ENCODE measurements at regions not wholly inside any gene's neighbourhood (a gene's known extent, or its start where the extent isn't known, plus 50 kb on each side); places are given as distances from the start of the nearest gene placed in this dataset.

DNA sequence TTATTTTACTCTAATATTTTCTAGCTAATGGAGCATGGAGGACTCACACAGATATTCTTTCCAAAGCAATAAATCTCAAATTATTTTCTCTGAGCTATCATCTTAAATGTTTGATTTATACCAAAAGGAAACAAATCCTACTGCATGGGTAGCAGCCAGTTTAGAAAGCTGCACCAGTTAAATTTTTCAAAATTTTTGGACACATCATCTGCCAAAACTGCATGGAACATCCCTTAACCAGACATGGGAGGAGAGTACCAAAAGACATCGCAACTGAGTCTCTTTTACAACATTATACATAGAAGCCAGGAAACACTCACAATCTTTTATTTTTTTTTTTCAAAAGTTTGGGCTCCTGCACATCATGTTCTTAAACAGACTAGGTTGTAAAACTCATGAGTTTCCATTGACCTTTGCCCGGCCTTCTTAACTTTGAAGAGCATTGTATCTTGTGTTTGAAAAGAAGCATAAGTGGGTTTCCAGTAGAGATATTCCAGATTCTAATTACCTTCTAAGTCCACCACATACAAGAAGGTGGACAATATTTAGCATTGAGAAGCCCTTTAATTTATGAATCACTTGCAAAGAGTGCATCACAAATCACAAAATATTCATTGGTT is 87.7 kb upstream of the HMGCLL1 start:
- Mint-ChIP-seq H3K4me1 (ENCODE audit: low read depth) (no peaks in the 10 kb centered on the region), H3K9me3 (peaks cover 31% of the 10 kb centered on the region), H3K4me3 (ENCODE audit: low read depth) (no peak overlapping the region), H3K36me3 (ENCODE audit: low read depth) (no peaks in the 10 kb centered on the region), H3K27ac (no peak overlapping the region), H3K27me3 (ENCODE audit: low read depth) (no peaks in the 10 kb centered on the region)
- DNase-seq (ENCODE audit: low spot score) = no peak
- intact Hi-C loops (cut with micrococcal nuclease) = no loop called here

DNA sequence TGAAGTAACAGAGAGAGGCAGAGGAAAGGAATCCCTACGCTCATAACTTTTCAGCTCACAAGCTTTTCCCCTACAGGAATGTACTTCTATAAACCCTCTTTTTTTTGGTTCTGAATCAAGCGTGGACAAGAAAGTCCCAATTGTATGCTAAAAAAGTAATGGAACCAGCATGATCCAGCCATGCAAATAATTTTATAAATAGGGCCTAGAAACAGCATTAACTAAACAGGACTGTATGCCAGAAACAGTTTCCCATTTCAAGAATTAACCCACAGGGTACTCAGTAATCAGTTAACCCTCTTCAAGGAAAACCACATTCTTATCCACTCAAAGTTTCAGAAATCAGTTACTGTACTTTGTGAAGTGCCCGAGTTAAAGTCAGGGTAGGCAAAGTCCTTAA is 87.0 kb upstream of the HMGCLL1 start:
- intact Hi-C loops (cut with micrococcal nuclease) = no loop called here
- no peaks in the 10 kb centered on the region for H3K36me3 Mint-ChIP-seq (ENCODE audit: low read depth)
- H3K9me3 Mint-ChIP-seq = peaks cover 37% of the 10 kb centered on the region
- H3K4me1 Mint-ChIP-seq (ENCODE audit: low read depth) = no peaks in the 10 kb centered on the region
- H3K27ac Mint-ChIP-seq = no peak overlapping the region
- no peak for DNase-seq (ENCODE audit: low spot score)
- no peaks in the 10 kb centered on the region for H3K27me3 Mint-ChIP-seq (ENCODE audit: low read depth)
- H3K4me3 Mint-ChIP-seq (ENCODE audit: low read depth) = no peak overlapping the region

- Mint-ChIP-seq H3K4me3 (ENCODE audit: low read depth) (no peak overlapping the region), H3K27me3 (ENCODE audit: low read depth) (no peaks in the 10 kb centered on the region), H3K4me1 (ENCODE audit: low read depth) (no peaks in the 10 kb centered on the region), H3K9me3 (peaks cover 37% of the 10 kb centered on the region), H3K27ac (no peak overlapping the region), H3K36me3 (ENCODE audit: low read depth) (no peaks in the 10 kb centered on the region)
- intact Hi-C loops (cut with micrococcal nuclease) = no loop called here
- no peak for DNase-seq (ENCODE audit: low spot score)
Observed at GRCh38 chr6:55664591-55665587, 85.9 kb upstream of the HMGCLL1 start.

DNA sequence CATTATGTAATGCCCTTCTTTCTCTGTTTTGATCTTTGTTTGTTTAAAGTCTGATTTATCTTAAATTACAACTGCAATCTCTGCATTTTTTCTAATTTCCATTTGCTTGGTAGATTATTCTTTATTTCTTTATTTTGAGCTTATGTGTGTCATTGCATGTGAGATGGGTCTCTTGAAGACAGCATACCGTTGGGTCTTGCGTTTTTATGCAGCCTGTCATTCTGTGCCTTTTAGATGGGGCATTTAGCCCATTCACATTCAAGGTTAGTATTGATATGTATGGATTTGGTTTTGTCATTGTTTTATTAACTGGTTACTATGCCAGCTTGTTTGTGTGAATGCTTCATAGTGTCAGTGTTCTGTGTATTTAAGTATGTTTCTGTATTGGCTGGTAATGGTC is 84.9 kb upstream of the HMGCLL1 start:
- Mint-ChIP-seq H3K4me3 (ENCODE audit: low read depth) (no peak overlapping the region), H3K27me3 (ENCODE audit: low read depth) (no peaks in the 10 kb centered on the region)

DNA sequence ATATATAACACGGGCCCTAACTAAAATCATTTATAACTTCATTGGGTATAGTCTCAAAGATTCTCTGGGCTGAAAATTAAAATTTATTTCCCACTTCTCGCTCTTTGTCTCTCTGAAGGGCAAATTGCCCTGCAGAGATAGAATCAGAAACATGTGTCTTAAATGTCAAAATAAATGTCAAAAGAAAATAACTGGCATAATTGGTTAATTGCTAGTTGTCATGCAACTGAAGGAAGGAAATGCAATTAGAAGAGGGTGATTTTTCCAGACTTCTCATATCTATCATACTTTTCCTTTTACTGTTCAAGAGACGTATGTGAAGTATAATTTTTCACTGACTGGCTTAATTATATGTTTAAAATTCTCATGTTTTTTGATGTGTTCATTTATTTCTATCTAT is 80.3 kb upstream of the HMGCLL1 start:
- DNase-seq (ENCODE audit: low spot score) = no peak
- H3K9me3 Mint-ChIP-seq = peaks cover 58% of the 10 kb centered on the region
- no peaks in the 10 kb centered on the region for H3K27me3 Mint-ChIP-seq (ENCODE audit: low read depth)
- no peaks in the 10 kb centered on the region for H3K4me1 Mint-ChIP-seq (ENCODE audit: low read depth)
- no peaks in the 10 kb centered on the region for H3K36me3 Mint-ChIP-seq (ENCODE audit: low read depth)
- H3K4me3 Mint-ChIP-seq (ENCODE audit: low read depth) = no peak overlapping the region
- intact Hi-C loops (cut with micrococcal nuclease) = no loop called here
- H3K27ac Mint-ChIP-seq = no peak overlapping the region

More for the DNA sequence above, 84.9 kb upstream of the HMGCLL1 start:
- intact Hi-C loops (cut with micrococcal nuclease) = no loop called here
- no peak overlapping the region for H3K27ac Mint-ChIP-seq
- no peaks in the 10 kb centered on the region for H3K4me1 Mint-ChIP-seq (ENCODE audit: low read depth)
- DNase-seq (ENCODE audit: low spot score) = no peak
- H3K36me3 Mint-ChIP-seq (ENCODE audit: low read depth) = no peaks in the 10 kb centered on the region
- H3K9me3 Mint-ChIP-seq = peaks cover 41% of the 10 kb centered on the region

GRCh38 chr6:55654445-55654844 is 75.5 kb upstream of the HMGCLL1 start:
- Mint-ChIP-seq H3K4me3 (ENCODE audit: low read depth) (no peak overlapping the region), H3K27ac (no peak overlapping the region), H3K9me3 (peaks cover 45% of the 10 kb centered on the region), H3K4me1 (ENCODE audit: low read depth) (no peaks in the 10 kb centered on the region), H3K36me3 (ENCODE audit: low read depth) (no peaks in the 10 kb centered on the region), H3K27me3 (ENCODE audit: low read depth) (no peaks in the 10 kb centered on the region)
- intact Hi-C loops (cut with micrococcal nuclease) = no loop called here
- no peak for DNase-seq (ENCODE audit: low spot score)

GRCh38 chr6:55652429-55652828 is 73.4 kb upstream of the HMGCLL1 start:
- intact Hi-C loops (cut with micrococcal nuclease) = no loop called here
- no peak for DNase-seq (ENCODE audit: low spot score)
- no peak overlapping the region for H3K4me3 Mint-ChIP-seq (ENCODE audit: low read depth)
- peaks cover 36% of the 10 kb centered on the region for H3K9me3 Mint-ChIP-seq
- no peaks in the 10 kb centered on the region for H3K27me3 Mint-ChIP-seq (ENCODE audit: low read depth)
- no peaks in the 10 kb centered on the region for H3K36me3 Mint-ChIP-seq (ENCODE audit: low read depth)
- no peaks in the 10 kb centered on the region for H3K4me1 Mint-ChIP-seq (ENCODE audit: low read depth)
- H3K27ac Mint-ChIP-seq = no peak overlapping the region

DNA sequence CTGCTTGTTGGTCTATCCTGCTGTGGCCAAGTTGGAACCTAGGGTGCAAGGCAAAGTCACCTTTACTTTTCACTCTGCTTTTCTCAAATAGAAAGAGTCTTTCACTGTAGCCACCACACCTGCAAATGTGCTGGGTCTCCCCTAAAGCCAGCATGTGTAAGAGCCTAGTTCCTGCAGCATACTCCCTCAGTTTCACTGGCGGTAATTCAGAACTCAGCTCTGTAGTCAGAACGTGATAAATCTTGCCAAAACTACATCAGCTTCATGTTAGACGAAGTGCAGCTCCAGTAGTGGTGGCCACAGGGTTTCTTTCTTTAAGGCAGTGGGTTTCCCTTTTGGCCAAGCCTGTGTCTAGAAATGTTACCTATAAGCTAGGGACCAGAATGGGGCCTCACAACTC is 72.0 kb upstream of the HMGCLL1 start:
- Mint-ChIP-seq H3K4me3 (ENCODE audit: low read depth) (no peak overlapping the region), H3K27ac (no peak overlapping the region), H3K36me3 (ENCODE audit: low read depth) (no peaks in the 10 kb centered on the region), H3K9me3 (peaks cover 33% of the 10 kb centered on the region), H3K27me3 (ENCODE audit: low read depth) (no peaks in the 10 kb centered on the region), H3K4me1 (ENCODE audit: low read depth) (no peaks in the 10 kb centered on the region)
- intact Hi-C loops (cut with micrococcal nuclease) = no loop called here
- no peak for DNase-seq (ENCODE audit: low spot score)

- no peak overlapping the region for H3K27ac Mint-ChIP-seq
- H3K36me3 Mint-ChIP-seq (ENCODE audit: low read depth) = no peaks in the 10 kb centered on the region
- DNase-seq (ENCODE audit: low spot score) = no peak
- no peak overlapping the region for H3K4me3 Mint-ChIP-seq (ENCODE audit: low read depth)
- intact Hi-C loops (cut with micrococcal nuclease) = no loop called here
- peaks cover 15% of the 10 kb centered on the region for H3K9me3 Mint-ChIP-seq
- no peaks in the 10 kb centered on the region for H3K4me1 Mint-ChIP-seq (ENCODE audit: low read depth)
- H3K27me3 Mint-ChIP-seq (ENCODE audit: low read depth) = no peaks in the 10 kb centered on the region
Observed at GRCh38 chr6:55643861-55644260, 64.9 kb upstream of the HMGCLL1 start.

GRCh38 chr6:55642366-55642765 is 63.4 kb upstream of the HMGCLL1 start:
- Mint-ChIP-seq H3K4me3 (ENCODE audit: low read depth) (no peak overlapping the region), H3K9me3 (peaks cover 15% of the 10 kb centered on the region), H3K27me3 (ENCODE audit: low read depth) (no peaks in the 10 kb centered on the region), H3K4me1 (ENCODE audit: low read depth) (no peaks in the 10 kb centered on the region), H3K27ac (no peak overlapping the region), H3K36me3 (ENCODE audit: low read depth) (no peaks in the 10 kb centered on the region)
- intact Hi-C loops (cut with micrococcal nuclease) = no loop called here
- DNase-seq (ENCODE audit: low spot score) = no peak

- H3K4me3 Mint-ChIP-seq (ENCODE audit: low read depth) = no peak overlapping the region
- intact Hi-C loops (cut with micrococcal nuclease) = no loop called here
- H3K9me3 Mint-ChIP-seq = no peaks in the 10 kb centered on the region
- H3K27ac Mint-ChIP-seq = no peak overlapping the region
- H3K27me3 Mint-ChIP-seq (ENCODE audit: low read depth) = no peaks in the 10 kb centered on the region
- no peak for DNase-seq (ENCODE audit: low spot score)
- no peaks in the 10 kb centered on the region for H3K36me3 Mint-ChIP-seq (ENCODE audit: low read depth)
- no peaks in the 10 kb centered on the region for H3K4me1 Mint-ChIP-seq (ENCODE audit: low read depth)
Observed at GRCh38 chr6:55636406-55637102, 57.6 kb upstream of the HMGCLL1 start.

- H3K9me3 Mint-ChIP-seq = peaks cover 7% of the 10 kb centered on the region
- no peaks in the 10 kb centered on the region for H3K4me1 Mint-ChIP-seq (ENCODE audit: low read depth)
- no peaks in the 10 kb centered on the region for H3K36me3 Mint-ChIP-seq (ENCODE audit: low read depth)
- no peak overlapping the region for H3K4me3 Mint-ChIP-seq (ENCODE audit: low read depth)
- DNase-seq (ENCODE audit: low spot score) = no peak
- no peak overlapping the region for H3K27ac Mint-ChIP-seq
- H3K27me3 Mint-ChIP-seq (ENCODE audit: low read depth) = no peaks in the 10 kb centered on the region
- intact Hi-C loops (cut with micrococcal nuclease) = no loop called here
Observed at GRCh38 chr6:55633471-55633870, 54.5 kb upstream of the HMGCLL1 start.

GRCh38 chr6:55632953-55633352 is 54.0 kb upstream of the HMGCLL1 start:
- Mint-ChIP-seq H3K36me3 (ENCODE audit: low read depth) (no peaks in the 10 kb centered on the region), H3K9me3 (peaks cover 7% of the 10 kb centered on the region), H3K4me1 (ENCODE audit: low read depth) (no peaks in the 10 kb centered on the region), H3K4me3 (ENCODE audit: low read depth) (no peak overlapping the region), H3K27ac (no peak overlapping the region), H3K27me3 (ENCODE audit: low read depth) (no peaks in the 10 kb centered on the region)
- intact Hi-C loops (cut with micrococcal nuclease) = no loop called here
- no peak for DNase-seq (ENCODE audit: low spot score)

Measured in activated T-helper 2 cell treated with anti-CD3 and anti-CD28 coated beads, Interferon-gamma antibody, Interleukin-2, Interleukin-4, amounts not matched to agents 10 μg/mL and 5 μg/mL and 100 μg/mL, durations not matched to agents 14 hours and 24 hours and 36 hours (primary cell).